Stimulated activated CD4-positive, alpha-beta T cell treated with anti-CD3 and anti-CD28 coated beads, Interleukin-4, amount 100 ng/mL, for 48 hours (primary cell): ENCODE measurements at regions not wholly inside any gene's neighbourhood (a gene's known extent, or its start where the extent isn't known, plus 50 kb on each side); places are given as distances from the start of the nearest gene placed in this dataset.
"Not testable (repeated sequence)": the region's sequence is repeated elsewhere in the genome, so short reads cannot be mapped to it uniquely, and the experiment has no call there.

Experiments used
- DNase-seq, 2 donors: peaks; one replicate each; pipeline ENCODE4 v3.0.0-alpha.2; 2020; ENCODE audit warnings: low read depth in 2 of 2

GRCh38 chr7:106713452-106713851, 52.5 kb upstream of the CCDC71L start:
- not testable (repeated sequence) for DNase-seq

- DNase-seq, result not testable (repeated sequence)
Observed at GRCh38 chr7:106714590-106715442, 53.9 kb upstream of the CCDC71L start.

- no peak for DNase-seq
Observed at GRCh38 chr7:106715730-106716129, 54.8 kb upstream of the CCDC71L start.

GRCh38 chr7:106717254-106717954, 56.4 kb upstream of the CCDC71L start:
- no peak for DNase-seq

GRCh38 chr7:106717955-106718871, 57.3 kb upstream of the CCDC71L start:
- DNase-seq, result peak; percentile 64 to 82

- DNase-seq, result no peak
Observed at GRCh38 chr7:106720641-106721040, 59.7 kb upstream of the CCDC71L start.

GRCh38 chr7:106721816-106722785, 61.1 kb upstream of the CCDC71L start:
- DNase-seq, result no peak

- no peak for DNase-seq
Observed at GRCh38 chr7:106723398-106723797, 62.4 kb upstream of the CCDC71L start.

GRCh38 chr7:106729720-106730385, 68.9 kb upstream of the CCDC71L start:
- DNase-seq, result no peak

- no peak for DNase-seq
Observed at GRCh38 chr7:106731187-106731586, 70.2 kb upstream of the CCDC71L start.

- no peak for DNase-seq
Observed at GRCh38 chr7:106731646-106732444, 70.9 kb upstream of the CCDC71L start.

- DNase-seq, result no peak
Observed at GRCh38 chr7:106735637-106736036, 74.7 kb upstream of the CCDC71L start.

GRCh38 chr7:106736123-106736507, 75.2 kb upstream of the CCDC71L start:
- no peak for DNase-seq

- peak in 1 of 2 donors; percentile 28 for DNase-seq
Observed at GRCh38 chr7:106736508-106737201, 75.7 kb upstream of the CCDC71L start.

- DNase-seq, result no peak
Observed at GRCh38 chr7:106737202-106737562, 76.2 kb upstream of the CCDC71L start.

- no peak for DNase-seq
Observed at GRCh38 chr7:106740806-106741205, 79.8 kb upstream of the CCDC71L start.

- DNase-seq, result no peak
Observed at GRCh38 chr7:106744563-106745091, 83.7 kb upstream of the CCDC71L start.

- DNase-seq, result not testable (repeated sequence)
Observed at GRCh38 chr7:106747301-106747700, 86.3 kb upstream of the CCDC71L start.

- no peak for DNase-seq
Observed at GRCh38 chr7:106747804-106748203, 86.8 kb upstream of the CCDC71L start.
